A673 (cell line): ENCODE measurements at regions not wholly inside any gene's neighbourhood (a gene's known extent, or its start where the extent isn't known, plus 50 kb on each side); places are given as distances from the start of the nearest gene placed in this dataset.

ENCODE experiments used
- CTCF ChIP-seq: fragments of 300-800, 200-600 bp; sonication (generic); conservative IDR thresholded peaks from 2 replicates; pipeline ENCODE4 v1.5.1; 2017; ENCODE audit warnings: low read depth, mild to moderate bottlenecking, antibody characterized with exemption, low read length, moderate library complexity, mixed read lengths
- EZH2 ChIP-seq: fragments of 200-600 bp; sonication (generic); IDR thresholded peaks from 2 replicates; pipeline ENCODE4 v1.6.1; 2017; ENCODE audit warnings: borderline replicate concordance, low read depth, mild to moderate bottlenecking, mixed read lengths, antibody characterized with exemption, low read length; ENCODE audit not compliant: poor library complexity, severe bottlenecking

GRCh38 chr10:83612050-83612449 is 527.3 kb upstream of the GHITM start:
- TF ChIP-seq CTCF (no peak), EZH2 (no peak)
